NCI-H2171 (cell line): ENCODE measurements at regions not wholly inside any gene's neighbourhood (a gene's known extent, or its start where the extent isn't known, plus 50 kb on each side); places are given as distances from the start of the nearest gene placed in this dataset.
"Not testable (repeated sequence)": the region's sequence is repeated elsewhere in the genome, so short reads cannot be mapped to it uniquely, and the experiment has no call there.

Experiments used
- DNase-seq: peaks from one replicate; lab custom pipeline; 2025; lab: John Stamatoyannopoulos, UW

- not testable (repeated sequence) for DNase-seq
Observed at GRCh38 chr1:29997818-29998217, 725.6 kb downstream of the MATN1 start.

DNA sequence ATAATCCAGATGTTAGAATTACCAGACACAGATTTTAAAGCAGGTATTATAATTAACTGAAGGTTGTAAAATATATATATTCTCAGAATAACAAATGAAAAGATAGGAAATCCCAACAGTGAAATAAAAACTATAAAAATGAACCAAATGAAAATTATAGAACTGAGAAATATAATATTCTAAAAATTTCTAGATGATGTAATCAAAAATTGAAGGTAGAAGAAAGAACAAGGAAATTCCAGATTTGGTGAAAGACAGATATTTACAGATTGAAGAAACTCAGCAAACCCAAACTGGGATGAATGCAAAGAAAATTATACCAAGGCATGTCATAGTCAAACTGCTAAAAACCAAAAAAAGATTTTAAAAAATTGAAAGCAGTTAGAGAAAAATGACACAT lies 729.4 kb downstream of the MATN1 start:
- no peak for DNase-seq

DNA sequence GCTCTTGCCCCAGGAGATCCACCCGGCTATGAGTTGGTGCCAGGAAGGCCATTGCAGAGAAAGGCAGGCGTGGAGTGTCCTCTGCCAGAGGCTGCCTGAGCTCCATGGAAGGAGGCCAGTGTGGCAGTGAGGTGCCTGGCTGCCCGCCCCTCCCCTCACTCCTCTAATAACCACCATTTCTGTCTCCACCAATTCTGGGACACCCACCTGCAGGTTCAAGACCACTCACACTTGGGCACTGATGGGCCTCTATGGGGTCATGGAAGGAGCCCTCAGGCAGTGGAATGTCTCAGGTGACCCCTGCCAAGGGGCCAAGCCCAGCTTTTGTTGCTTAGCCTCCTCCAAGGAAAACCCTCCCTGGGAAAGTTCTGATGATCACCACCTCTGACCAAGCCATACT lies 731.6 kb downstream of the MATN1 start:
- no peak for DNase-seq

DNA sequence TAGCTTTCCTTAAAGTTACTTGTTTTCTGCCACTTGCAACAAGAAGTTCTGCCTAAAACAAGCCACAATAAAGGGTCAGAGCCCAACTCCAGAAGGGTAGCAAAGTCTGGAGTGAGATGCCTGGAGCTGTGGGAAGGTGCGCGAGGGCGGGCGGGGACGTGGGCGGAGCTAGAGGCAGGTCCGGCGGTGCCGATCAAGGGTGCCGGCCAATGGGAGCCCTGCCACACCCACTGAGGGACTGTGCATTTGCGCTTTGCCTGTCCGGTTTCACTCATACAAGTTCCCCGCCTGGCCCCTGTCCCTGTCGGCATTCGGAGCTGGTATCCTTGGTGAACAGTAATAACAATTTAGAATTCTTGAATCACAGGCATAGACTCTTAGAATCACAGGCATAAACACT lies 732.4 kb downstream of the MATN1 start:
- DNase-seq, result no peak

DNA sequence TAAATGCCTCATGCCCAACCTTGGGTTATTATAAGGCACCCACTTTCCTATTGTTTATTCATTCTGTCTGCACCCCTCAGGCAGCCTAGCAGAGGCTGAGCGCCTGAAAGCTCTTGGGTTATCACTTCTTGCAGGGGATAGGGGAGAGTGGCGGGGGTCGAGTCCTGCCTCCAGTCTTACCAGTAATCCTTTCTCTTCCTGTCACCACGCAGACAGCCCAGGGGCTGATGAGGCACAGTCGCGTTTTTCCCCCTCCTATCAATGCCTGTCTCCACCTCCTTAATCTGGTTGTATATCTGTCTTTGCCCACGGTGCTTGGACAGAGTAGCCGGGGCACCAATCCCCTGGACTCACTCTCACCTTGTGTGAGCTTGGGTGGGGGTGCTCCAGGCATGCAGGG lies 733.1 kb downstream of the MATN1 start:
- no peak for DNase-seq

DNA sequence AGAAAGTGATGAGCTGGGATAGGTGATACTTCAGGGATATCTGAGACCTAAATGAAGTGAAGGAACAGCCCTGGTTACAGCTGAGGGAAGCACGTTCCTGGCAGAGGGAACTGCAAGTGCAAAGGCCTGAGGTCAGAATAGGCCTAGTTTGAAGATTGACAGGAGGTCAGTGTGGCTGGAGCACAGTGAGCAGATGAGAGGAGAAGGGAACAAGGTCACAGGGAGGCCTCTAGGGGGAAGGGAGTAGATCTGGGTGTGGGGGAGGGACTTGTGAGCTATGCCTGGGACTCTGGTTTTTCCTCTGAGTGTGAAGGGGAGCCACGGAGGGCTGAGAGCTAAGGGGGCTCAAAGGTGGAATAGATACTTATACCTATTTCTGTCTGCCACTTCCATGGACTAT lies 736.4 kb downstream of the MATN1 start:
- no peak for DNase-seq

- no peak for DNase-seq
Observed at GRCh38 chr1:29985606-29985945, 737.8 kb downstream of the MATN1 start.

DNA sequence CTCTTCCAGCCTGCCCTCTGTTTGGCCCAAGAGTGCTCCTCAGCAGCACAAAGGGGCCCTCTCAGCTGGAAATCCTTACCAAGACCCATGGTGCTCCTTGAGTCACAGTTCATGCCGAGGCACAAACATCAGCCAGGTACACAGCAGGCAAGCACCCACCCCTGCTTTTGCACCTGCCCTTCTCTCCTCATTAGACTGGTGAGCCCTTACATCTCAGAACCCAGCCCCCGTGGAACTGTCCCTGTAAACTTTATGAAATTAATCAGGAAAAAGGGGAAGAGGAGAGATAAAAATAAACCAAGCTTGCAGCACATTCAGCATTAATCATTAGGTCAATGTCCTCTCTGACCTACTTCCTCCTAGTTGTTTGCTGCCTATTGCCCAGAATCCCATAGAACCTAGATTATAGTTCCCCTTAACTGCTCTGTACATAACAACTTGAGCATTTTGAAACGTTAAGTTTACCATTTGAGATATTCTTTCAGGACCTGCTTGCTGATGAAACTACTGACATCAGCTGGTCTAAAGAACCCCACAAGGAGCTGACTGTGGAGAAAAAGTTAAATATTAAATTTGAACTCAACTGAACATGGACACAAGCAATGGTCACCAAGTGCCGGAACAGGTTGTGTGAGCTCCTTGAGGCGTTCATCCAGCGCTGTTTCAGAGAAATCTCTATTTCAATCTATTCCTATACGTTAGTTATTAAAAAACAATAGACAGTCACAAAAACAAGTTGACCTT lies 738.4 kb downstream of the MATN1 start:
- DNase-seq, result no peak

- DNase-seq, result no peak
Observed at GRCh38 chr1:29984166-29984861, 739.1 kb downstream of the MATN1 start.

DNA sequence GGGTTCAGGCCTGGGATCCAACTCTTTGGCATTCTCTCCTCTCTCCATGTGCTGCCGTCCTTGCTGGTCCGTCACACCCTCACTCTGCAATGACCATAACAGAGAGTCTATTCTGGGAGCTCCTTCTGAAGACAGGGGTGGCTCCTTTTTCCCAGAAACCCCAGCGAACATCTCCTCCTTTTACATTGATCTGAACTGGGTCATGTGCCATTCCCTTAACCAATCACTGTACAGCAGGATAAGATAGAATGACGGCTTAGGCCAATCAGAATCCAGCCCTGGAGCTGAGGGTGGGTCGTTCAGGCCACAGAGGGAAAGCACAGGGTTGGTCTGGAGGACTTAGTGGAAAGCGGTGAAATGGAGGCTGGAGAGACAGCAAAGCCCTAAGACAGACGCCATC lies 740.1 kb downstream of the MATN1 start:
- no peak for DNase-seq

DNA sequence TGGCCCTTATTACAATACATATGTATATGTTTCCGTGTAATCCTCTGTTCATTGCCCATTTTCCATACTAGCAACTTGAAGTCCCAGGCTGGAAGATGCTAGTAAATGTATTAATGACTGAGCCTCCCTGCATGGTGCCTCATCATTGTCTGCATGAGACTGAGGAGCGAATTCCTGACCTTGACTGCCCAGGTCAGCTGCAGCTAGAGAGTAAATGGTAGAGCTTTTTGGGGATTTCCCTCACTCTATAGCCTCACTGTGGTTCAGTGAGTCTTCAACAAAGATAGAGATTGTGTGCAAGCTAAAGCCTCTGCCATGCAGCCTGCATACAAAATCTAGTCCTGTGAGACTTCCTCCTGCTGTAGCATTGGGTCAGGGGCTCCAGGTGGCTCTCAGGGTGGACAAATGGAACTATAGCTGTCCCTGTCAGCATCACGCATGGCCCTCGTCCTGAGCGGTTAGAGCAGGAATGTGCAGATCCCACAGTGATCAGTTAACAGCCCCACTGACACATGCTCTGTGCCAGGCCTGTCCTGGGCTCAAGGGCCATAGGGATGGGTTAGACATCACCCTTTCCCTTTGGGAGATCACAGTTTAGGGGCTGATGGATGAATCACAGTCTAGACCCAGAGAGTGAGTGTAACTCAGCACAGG lies 741.7 kb downstream of the MATN1 start:
- DNase-seq, result no peak

DNA sequence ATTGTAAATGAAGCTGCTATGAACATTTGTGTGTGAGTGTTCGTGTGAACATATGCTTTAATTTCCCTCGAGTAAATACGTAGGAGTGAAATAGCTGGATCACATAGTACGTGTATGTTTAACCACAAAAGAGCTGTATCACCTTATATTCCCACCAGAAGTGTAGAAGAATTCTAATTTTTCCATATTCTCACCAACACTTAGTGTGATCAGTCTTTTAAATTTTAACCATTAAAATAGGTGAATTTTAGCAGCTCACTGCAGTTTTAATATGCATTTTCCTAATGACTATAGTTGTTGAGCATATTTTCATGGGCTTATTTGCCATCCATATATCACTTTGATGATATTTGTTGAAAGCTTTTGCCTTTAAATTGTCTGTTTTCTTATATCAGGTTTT lies 741.2 kb downstream of the PTPRU start:
- DNase-seq, result no peak

GRCh38 chr1:29975036-29975694 lies 738.8 kb downstream of the PTPRU start:
- DNase-seq, result no peak

DNA sequence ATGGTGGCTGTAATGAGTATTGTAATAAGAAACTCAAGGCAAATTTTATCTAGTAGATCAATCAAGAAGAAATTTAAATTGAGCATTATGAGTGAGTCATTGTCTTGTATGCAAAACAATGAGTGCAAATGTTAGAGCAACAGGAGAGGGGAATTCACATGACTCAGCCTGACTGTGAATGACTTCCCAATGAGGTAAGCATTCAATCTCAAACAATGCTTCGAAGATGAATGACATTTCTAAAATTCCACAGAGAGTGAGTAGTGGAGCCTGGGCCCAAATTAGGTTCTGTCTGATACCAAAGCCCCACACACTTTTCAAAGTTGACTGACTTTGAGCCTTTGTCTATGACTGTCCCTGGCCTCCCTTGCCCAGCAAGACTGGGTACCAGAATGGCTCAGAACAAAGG lies 738.0 kb downstream of the PTPRU start:
- no peak for DNase-seq

DNA sequence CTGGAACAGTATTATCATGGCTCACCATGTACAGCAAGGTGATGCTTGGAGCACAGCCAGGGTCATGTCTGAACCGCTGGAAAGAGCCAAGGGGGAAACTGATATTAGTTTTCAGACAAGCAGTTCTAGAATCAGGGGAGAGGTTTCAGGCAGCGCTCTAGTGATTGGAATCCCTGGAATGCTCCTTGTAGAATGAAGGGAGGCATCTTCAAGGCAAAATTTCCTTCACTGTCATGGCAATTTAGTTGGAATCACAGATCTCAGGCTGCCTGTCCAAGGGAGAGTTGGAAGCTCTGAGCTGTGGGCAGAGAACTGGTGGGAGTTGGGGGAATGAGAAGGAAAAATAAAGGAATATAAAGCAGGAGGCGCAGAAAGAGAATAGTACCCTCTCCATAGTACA lies 737.1 kb downstream of the PTPRU start:
- no peak for DNase-seq

DNA sequence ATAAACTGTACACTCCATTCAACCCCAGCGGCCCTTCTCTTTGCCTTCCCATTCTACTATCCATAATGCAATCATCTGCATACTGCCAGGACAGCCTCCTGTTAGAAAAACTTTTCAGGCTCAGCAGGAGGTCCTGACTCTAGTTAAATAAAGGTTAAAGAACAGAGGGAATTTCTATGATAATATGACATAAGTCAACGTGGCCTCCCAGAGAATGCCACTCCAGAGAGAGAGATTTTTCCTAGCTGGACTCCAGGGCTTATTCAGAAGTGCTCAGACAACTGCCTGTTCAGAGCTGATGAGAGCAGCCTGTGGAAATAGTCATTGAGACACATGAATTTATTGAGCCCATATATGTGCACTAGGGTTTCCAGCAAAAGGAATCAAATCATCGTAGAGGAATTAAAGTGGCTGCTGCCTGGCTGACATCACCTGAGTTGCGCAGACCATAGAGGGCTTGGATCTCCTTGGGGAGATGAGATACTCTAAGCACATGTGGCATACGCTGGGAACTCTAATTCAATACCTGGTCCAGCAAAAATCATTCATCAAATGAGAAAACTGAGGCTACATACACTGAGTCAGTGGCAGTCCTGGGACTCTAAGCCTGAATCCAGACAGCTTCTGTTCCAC lies 736.2 kb downstream of the PTPRU start:
- no peak for DNase-seq

GRCh38 chr1:29971703-29972102 lies 735.4 kb downstream of the PTPRU start:
- no peak for DNase-seq

DNA sequence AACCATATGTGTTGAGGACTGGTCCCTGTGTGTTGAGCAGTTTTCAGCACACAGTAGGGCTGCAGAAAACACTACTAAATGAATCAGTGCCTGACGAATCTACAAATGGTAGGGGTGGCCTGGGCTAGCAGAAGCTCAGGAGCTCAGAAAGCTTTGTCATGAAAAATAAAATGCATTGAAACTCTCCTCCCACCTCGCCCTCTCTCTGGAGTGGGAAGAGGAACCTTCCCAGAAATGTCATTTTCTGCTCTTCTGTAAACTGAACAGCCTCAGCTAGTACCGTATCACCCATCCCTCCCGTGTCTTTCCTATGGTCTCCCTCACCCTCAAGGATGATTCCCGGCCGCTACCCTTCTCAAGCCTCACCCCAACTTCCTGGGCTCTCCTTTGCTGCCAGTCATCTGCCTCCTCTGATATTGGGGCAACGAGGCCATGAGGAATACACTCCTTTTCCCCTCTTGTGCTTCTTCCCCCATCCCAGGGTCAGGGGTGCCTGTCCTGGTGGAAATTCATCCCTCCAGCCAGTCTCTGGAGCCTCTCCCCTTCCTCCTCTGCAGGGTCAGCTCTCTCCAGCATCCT lies 734.5 kb downstream of the PTPRU start:
- no peak for DNase-seq

GRCh38 chr1:29969576-29969975 lies 733.3 kb downstream of the PTPRU start:
- DNase-seq, result no peak

- DNase-seq, result no peak
Observed at GRCh38 chr1:29967261-29967660, 730.9 kb downstream of the PTPRU start.

GRCh38 chr1:29966526-29967045 lies 730.3 kb downstream of the PTPRU start:
- no peak for DNase-seq
